CD4-positive, alpha-beta T cell treated with Interleukin-15 for 1 hour (primary cell): ENCODE measurements at regions not wholly inside any gene's neighbourhood (a gene's known extent, or its start where the extent isn't known, plus 50 kb on each side); places are given as distances from the start of the nearest gene placed in this dataset.
"Not testable (repeated sequence)": the region's sequence is repeated elsewhere in the genome, so short reads cannot be mapped to it uniquely, and the experiment has no call there.

Experiments used
- DNase-seq: peaks from one replicate; pipeline ENCODE4 v3.0.0-alpha.2; 2020

DNA sequence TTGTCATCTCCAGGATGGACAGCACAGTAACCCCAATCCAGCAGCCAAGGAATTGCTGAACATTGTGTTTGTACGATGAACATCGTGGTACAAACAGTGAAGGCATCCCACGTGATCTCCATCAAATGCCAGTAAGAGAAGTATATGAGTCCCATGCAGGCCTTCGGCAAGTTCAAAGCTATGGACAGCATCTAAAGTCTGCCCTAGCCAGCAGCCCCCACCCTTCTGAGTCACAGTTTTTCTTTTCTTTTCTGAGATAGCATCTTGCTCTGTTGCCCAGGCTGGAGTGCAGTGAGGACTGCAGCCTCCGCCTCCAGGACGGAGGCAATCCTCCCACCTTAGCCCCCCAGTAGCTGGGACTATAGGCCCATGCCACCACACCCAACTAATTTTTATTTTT, 71.0 kb upstream of the SRD5A2 start:
- DNase-seq, result no peak

DNA sequence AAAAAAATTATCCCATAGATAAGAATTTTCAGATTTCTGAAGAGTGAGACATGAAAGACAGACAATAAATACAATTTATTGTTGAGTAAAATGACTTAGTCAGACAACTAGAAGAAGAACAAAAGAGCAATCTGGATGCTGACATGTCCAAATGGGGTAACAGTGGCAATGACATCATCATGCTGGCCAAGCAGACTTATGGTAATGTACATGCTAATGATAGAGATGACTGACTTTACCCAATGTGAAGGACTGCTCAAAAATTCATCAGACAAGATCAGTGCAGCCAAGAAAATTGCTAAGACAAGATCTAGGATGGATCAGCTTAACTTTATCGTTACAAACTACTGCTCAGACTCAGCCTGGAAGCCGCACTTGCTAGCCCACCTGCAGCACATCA, 70.5 kb upstream of the SRD5A2 start:
- no peak for DNase-seq

DNA sequence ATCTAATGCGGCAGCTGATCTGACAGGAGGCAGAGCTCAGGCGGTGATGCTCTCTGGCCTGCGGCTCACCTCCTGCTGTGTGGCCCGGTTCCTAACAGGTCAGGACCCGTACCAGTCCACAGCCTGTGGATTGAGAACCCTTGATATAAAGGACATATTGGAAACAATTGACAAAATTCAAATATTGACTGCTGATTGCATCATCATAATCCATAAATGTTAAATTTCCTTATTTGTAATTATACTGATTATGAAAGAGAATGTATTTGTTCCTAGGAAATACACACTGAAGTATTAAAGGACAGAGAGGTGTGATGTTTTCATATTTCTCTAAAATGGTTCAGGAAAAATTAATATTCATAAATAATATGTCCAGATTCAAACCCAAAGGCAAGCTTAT, 63.8 kb upstream of the SRD5A2 start:
- no peak for DNase-seq

DNA sequence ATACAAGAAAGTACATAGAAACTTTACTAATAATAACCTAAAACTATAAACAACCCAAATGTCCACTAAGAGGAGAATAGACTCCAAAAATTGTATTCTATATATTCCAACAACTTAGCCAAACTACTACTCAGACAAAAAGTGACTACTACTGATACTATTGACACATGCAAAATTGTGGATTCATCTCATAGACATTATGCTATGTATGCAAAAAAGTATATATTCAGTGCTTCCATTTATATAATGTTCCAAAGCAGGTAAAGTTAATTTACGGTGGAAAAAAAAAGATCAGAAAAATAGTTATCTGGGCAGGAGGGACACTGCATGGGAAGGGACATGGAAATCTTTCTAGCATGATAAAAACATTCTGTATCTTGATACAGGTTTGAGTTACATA, 62.0 kb upstream of the SRD5A2 start:
- DNase-seq, result no peak

DNA sequence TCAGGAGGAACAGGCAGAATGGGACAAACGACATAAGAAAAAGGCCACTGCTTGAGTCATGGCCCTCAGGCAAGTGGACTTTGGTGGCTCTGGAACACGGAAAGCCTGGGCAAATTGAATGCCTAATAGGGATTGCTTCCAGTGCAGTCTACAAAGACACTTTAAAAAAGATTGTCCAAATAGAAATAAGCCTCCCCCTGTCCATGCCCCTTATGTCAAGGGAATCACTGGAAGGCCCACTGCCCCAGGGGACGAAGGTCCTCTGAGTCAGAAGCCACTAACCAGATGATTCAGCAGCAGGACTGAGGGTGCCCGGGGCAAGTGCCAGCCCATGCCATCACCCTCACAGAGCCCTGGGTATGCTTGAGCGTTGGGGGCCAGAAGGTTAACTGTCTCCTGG, 51.5 kb upstream of the SRD5A2 start:
- DNase-seq, result not testable (repeated sequence)
